ENCODE measurements at regions not wholly inside any gene's neighbourhood (a gene's known extent, or its start where the extent isn't known, plus 50 kb on each side); places are given as distances from the start of the nearest gene placed in this dataset.

DNA sequence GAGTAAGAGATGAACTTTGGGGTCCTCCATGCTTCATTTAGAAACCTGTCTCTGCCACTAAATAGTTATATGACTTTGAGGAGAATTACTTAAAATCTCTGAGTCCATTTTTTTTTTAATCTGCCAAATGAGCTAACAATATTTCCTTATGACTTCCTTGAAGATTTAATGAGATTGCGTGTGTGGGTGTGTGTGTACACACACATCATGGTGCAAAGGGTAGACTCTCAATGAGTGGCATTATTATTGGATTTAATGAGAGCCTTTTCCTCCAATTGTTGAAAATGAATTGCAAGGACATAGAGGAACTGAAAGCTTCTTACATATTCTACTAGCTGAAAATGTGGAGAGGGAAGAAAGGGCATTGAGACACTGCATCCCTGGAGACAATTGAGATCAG, 573.5 kb upstream of the LUZP2 start:
- TF ChIP-seq, protein P1, sequence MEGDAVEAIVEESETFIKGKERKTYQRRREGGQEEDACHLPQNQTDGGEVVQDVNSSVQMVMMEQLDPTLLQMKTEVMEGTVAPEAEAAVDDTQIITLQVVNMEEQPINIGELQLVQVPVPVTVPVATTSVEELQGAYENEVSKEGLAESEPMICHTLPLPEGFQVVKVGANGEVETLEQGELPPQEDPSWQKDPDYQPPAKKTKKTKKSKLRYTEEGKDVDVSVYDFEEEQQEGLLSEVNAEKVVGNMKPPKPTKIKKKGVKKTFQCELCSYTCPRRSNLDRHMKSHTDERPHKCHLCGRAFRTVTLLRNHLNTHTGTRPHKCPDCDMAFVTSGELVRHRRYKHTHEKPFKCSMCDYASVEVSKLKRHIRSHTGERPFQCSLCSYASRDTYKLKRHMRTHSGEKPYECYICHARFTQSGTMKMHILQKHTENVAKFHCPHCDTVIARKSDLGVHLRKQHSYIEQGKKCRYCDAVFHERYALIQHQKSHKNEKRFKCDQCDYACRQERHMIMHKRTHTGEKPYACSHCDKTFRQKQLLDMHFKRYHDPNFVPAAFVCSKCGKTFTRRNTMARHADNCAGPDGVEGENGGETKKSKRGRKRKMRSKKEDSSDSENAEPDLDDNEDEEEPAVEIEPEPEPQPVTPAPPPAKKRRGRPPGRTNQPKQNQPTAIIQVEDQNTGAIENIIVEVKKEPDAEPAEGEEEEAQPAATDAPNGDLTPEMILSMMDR (IDR thresholded peaks at IDR 0.05; ENCODE audit: low read depth, low read length, poor library complexity, severe bottlenecking): no peak
- no peak for TF ChIP-seq EZH2phosphoT487 (IDR thresholded peaks at IDR 0.05; ENCODE audit: borderline replicate concordance, low read length)

Data from DOHH2 (cell line).